ENCODE measurements at regions not wholly inside any gene's neighbourhood (a gene's known extent, or its start where the extent isn't known, plus 50 kb on each side); places are given as distances from the start of the nearest gene placed in this dataset.

DNA sequence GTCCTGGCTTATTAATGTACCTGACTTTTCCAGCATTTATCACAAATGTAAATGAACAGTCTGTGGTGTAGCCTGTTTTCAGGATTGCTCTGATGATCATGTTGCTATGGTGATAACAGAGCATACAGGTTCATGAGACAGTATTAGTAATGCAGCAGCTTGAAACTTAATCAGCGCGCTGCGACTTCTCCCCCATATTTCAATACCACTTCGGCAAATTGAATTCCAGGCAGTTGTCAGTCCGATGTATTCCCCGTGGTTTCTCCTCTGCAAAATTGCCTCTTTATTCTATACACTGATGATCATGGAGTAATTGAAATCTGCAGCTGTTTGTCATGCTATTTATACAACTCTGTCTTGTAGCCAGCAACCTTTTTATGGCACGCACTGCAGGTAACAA lies 239.3 kb downstream of the C4orf33 start:
- Histone ChIP-seq H3K4me3 (replicated peaks in 1 of 3) (no peak overlapping the region), H3K36me3 (no peaks in the 10 kb centered on the region), H3K27ac (no peak overlapping the region), H3K27me3 (no peaks in the 10 kb centered on the region), H3K4me1 (no peaks in the 10 kb centered on the region), H3K9me3 (no peaks in the 10 kb centered on the region)
- no peak for TF ChIP-seq POLR2A (IDR thresholded peaks at IDR 0.05)
- TF ChIP-seq, protein P1, sequence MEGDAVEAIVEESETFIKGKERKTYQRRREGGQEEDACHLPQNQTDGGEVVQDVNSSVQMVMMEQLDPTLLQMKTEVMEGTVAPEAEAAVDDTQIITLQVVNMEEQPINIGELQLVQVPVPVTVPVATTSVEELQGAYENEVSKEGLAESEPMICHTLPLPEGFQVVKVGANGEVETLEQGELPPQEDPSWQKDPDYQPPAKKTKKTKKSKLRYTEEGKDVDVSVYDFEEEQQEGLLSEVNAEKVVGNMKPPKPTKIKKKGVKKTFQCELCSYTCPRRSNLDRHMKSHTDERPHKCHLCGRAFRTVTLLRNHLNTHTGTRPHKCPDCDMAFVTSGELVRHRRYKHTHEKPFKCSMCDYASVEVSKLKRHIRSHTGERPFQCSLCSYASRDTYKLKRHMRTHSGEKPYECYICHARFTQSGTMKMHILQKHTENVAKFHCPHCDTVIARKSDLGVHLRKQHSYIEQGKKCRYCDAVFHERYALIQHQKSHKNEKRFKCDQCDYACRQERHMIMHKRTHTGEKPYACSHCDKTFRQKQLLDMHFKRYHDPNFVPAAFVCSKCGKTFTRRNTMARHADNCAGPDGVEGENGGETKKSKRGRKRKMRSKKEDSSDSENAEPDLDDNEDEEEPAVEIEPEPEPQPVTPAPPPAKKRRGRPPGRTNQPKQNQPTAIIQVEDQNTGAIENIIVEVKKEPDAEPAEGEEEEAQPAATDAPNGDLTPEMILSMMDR (IDR thresholded peaks at IDR 0.05): no peak
- WGBS, 2 donors: 96 to 97% methylated on average over 7 of the region's 7 CpGs
- DNase-seq: no peak
- intact Hi-C loops (cut with DNase I): no loop called here

DNA sequence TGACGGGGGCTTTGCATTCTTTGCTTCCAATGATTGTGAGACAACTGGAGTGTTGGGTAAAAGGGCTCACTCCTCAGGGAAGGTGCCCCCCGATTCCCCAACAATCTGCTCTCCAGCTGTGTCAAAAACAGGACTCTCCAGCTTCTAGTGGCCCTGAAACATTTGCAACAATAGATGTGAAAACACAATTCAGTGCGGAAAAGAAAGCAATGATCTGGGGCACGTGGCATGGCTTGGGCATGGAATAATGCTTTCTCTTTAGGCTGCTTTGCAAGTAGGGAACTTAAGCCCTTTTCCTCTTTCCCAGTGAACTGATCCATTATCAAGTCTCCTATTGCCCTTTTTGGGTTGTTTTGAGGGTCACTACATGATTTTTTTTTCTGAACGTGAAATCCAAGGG lies 239.9 kb downstream of the C4orf33 start:
- Histone ChIP-seq H3K36me3 (no peaks in the 10 kb centered on the region), H3K9me3 (no peaks in the 10 kb centered on the region), H3K27ac (no peak overlapping the region), H3K4me1 (no peaks in the 10 kb centered on the region), H3K27me3 (no peaks in the 10 kb centered on the region), H3K4me3 (replicated peaks in 1 of 3) (no peak overlapping the region)
- TF ChIP-seq, protein P1 (IDR thresholded peaks at IDR 0.05): no peak
- TF ChIP-seq POLR2A (IDR thresholded peaks at IDR 0.05): no peak
- intact Hi-C loops (cut with DNase I): no loop called here
- no peak for DNase-seq
- 63 to 66% methylated on average over 5 of the region's 5 CpGs for WGBS, 2 donors

DNA sequence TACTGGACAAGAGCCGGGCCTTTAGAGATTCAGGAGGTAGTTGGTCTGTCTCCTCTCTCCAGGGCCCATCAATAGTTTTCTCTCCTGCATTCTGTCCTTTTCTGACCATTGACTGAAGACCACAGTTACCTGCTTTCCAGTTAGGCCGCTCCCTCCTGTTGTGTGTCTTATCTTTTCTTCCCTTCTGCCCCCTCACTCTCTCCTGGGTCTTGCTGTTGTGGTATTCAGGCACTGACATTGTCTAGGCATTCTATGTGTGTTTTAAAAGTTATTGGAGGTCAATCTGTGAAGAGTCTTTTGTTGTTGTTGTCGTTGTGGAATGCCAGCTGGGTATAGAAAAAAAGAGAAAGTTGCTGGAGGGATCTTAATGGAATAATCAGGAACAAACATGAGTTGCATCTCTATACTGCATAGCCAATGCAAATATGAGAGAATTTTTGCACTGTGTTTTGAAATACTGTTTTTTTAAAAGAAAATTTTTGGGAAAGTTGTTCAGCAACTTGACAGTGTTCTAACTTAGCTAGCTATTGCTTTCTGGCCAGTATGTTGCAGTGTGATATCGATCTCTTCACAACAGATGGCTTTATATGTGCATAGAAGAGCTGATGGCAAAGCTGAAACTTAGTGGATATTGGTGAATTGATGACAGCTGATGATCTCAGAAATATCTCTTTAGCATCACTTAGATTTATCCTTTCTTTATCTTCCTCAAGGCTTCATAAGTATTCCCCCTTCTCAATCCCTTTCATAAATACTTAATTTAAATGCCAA lies 240.7 kb downstream of the C4orf33 start:
- WGBS, 2 donors: 76 to 79% methylated on average over 4 of the region's 4 CpGs
- no peak for TF ChIP-seq POLR2A (IDR thresholded peaks at IDR 0.05)
- TF ChIP-seq, protein P1 (IDR thresholded peaks at IDR 0.05): no peak
- Histone ChIP-seq H3K4me1 (no peaks in the 10 kb centered on the region), H3K9me3 (no peaks in the 10 kb centered on the region), H3K4me3 (replicated peaks in 1 of 3) (no peak overlapping the region), H3K27me3 (no peaks in the 10 kb centered on the region), H3K36me3 (no peaks in the 10 kb centered on the region), H3K27ac (no peak overlapping the region)
- intact Hi-C loops (cut with DNase I): no loop called here
- no peak for DNase-seq

DNA sequence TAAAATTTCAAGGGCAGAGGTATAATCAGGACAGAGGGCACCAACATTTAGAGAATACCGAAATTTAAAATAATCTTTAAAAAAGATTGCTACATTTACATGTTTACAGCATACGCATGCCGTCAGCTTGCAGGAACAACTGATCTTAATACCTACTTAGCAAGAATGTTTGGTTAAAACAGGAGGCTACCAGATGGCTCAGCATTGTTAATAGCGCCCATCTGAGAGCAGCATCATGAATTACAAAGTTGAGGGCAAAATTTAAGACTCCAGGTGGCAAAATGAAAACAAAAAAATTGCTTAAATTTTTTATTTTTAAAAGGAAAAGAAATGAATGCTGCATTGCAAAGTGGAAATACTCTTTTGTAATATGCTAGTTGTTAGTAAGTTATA lies 241.3 kb downstream of the C4orf33 start:
- 94 to 95% methylated on average over 4 of the region's 4 CpGs for WGBS, 2 donors
- TF ChIP-seq, protein P1 (IDR thresholded peaks at IDR 0.05): no peak
- no peak for TF ChIP-seq POLR2A (IDR thresholded peaks at IDR 0.05)
- DNase-seq: no peak
- no peaks in the 10 kb centered on the region for H3K4me1 ChIP-seq
- H3K27ac ChIP-seq: no peak overlapping the region
- no peak overlapping the region for H3K4me3 ChIP-seq (replicated peaks in 1 of 3)
- H3K36me3 ChIP-seq: no peaks in the 10 kb centered on the region
- intact Hi-C loops (cut with DNase I): no loop called here
- no peaks in the 10 kb centered on the region for H3K9me3 ChIP-seq
- H3K27me3 ChIP-seq: no peaks in the 10 kb centered on the region

DNA sequence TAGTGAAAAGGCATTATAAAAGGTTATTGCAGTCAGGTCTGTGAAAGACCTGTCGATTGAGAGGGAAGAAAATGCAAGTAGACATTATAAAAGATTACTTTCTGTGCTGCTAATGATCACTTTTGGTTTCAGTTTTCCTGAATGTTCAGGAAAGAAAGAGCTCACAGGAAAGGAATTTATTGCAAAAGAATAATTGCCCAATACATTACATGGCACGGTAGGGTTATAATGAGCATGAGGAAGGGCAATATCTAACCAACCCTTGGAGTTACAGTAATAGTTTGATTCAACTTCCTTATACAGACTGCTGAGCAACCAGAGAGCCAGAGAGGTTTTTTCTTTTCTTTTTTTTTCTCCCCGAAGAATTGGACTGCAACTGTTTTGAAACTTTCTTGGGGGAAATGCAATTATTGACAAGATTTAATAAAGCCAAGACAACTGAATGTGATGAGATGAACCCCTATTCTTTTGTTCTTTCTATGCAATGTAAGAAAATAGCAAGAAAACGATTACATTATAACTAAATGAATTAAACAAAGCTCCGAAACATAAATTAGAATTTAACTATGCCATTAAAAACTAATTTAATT lies 247.0 kb downstream of the C4orf33 start:
- Histone ChIP-seq H3K4me1 (no peaks in the 10 kb centered on the region), H3K27ac (no peak overlapping the region), H3K36me3 (no peaks in the 10 kb centered on the region), H3K4me3 (replicated peaks in 1 of 3) (no peak overlapping the region), H3K27me3 (no peaks in the 10 kb centered on the region), H3K9me3 (no peaks in the 10 kb centered on the region)
- DNase-seq: no peak
- 50 to 57% methylated on average over 5 of the region's 5 CpGs for WGBS, 2 donors
- intact Hi-C loops (cut with DNase I): no loop called here
- no peak for TF ChIP-seq POLR2A (IDR thresholded peaks at IDR 0.05)
- TF ChIP-seq, protein P1 (IDR thresholded peaks at IDR 0.05): no peak
